Naive thymus-derived CD4-positive, alpha-beta T cell (primary cell): ENCODE measurements at regions not wholly inside any gene's neighbourhood (a gene's known extent, or its start where the extent isn't known, plus 50 kb on each side); places are given as distances from the start of the nearest gene placed in this dataset.
A peak's percentile ranks its signal among the peaks of the same experiment; 100 is the strongest.

Experiments
- ATAC-seq: fragments of 150-1000 bp; cut with Tn5 transposase; 2 replicates; pipeline ENCODE4 v1.10.0; 2021; ENCODE audit warnings: mild to moderate bottlenecking, moderate library complexity
- CTCF ChIA-PET: fragments of 350-600 bp; sonication (Branson Sonifier 250); formaldehyde crosslinking; loops from one replicate; lab custom pipeline; 2021; ENCODE audit warnings: antibody characterized with exemption; lab: Charles Lee
- POLR2A ChIA-PET: fragments of 350-600 bp; sonication (Branson Sonifier 250); formaldehyde crosslinking; loops from one replicate; lab custom pipeline; 2021; ENCODE audit warnings: antibody characterized with exemption, inconsistent platforms; lab: Charles Lee
- DNase-seq, 9 donors: peaks; one replicate each; pipeline versions ENCODE4 v3.0.0 to v3.0.0-alpha.2; 2020 to 2022; ENCODE audit warnings: mixed read lengths in 1 of 9
- H3K27ac ChIP-seq: one replicate; pipeline ENCODE4 v1.7.0; 2013; ENCODE audit warnings: mild to moderate bottlenecking, low read depth, low read length, moderate library complexity
- H3K27me3 ChIP-seq, 2 donors: one replicate each; pipeline ENCODE4 v1.7.0; 2013; ENCODE audit warnings: low read length in 2 of 2, mild to moderate bottlenecking in 2 of 2, moderate library complexity in 2 of 2; ENCODE audit not compliant: control insufficient read depth in 2 of 2, insufficient read depth in 2 of 2
- H3K36me3 ChIP-seq, 3 experiments: 1 replicate in 2 of 3; 2 replicates in 1 of 3; pipeline ENCODE4 v1.7.0; 2013; ENCODE audit warnings: low read length in 3 of 3, mild to moderate bottlenecking in 3 of 3, moderate library complexity in 1 of 3; ENCODE audit not compliant: insufficient read depth in 3 of 3, control insufficient read depth in 2 of 3
- H3K4me1 ChIP-seq, 2 donors: one replicate each; pipeline ENCODE4 v1.7.0; 2013; ENCODE audit warnings: low read length in 2 of 2, mild to moderate bottlenecking in 2 of 2, moderate library complexity in 1 of 2; ENCODE audit not compliant: control insufficient read depth in 2 of 2, insufficient read depth in 2 of 2
- H3K4me3 ChIP-seq: 2 replicates; pipeline ENCODE4 v1.7.0; 2013; ENCODE audit warnings: mild to moderate bottlenecking, low read length
- H3K9me3 ChIP-seq, 3 experiments: 1 replicate in 2 of 3; 2 replicates in 1 of 3; pipeline ENCODE4 v1.7.0; 2013; ENCODE audit warnings: low read length in 3 of 3; ENCODE audit not compliant: control insufficient read depth in 2 of 3
- H3K27ac Mint-ChIP-seq, 9 donors: one replicate each; pipeline ENCODE4 v1.8.0; 2020 to 2022; ENCODE audit warnings: mixed read lengths in 9 of 9, mild to moderate bottlenecking in 8 of 9, moderate library complexity in 5 of 9, inconsistent platforms in 2 of 9
- H3K27me3 Mint-ChIP-seq, 5 donors: one replicate each; pipeline ENCODE4 v1.8.0; 2021 to 2022; ENCODE audit warnings: mixed read lengths in 5 of 5, mild to moderate bottlenecking in 1 of 5
- H3K36me3 Mint-ChIP-seq, 5 donors: one replicate each; pipeline ENCODE4 v1.8.0; 2020 to 2022; ENCODE audit warnings: mixed read lengths in 5 of 5, mild to moderate bottlenecking in 3 of 5, inconsistent platforms in 1 of 5
- H3K4me1 Mint-ChIP-seq, 7 donors: one replicate each; pipeline ENCODE4 v1.8.0; 2020 to 2022; ENCODE audit warnings: mixed read lengths in 7 of 7, mild to moderate bottlenecking in 3 of 7, inconsistent platforms in 1 of 7
- H3K4me3 Mint-ChIP-seq, 10 donors: one replicate each; pipeline ENCODE4 v1.8.0; 2020 to 2022; ENCODE audit warnings: mild to moderate bottlenecking in 10 of 10, mixed read lengths in 10 of 10, moderate library complexity in 6 of 10, inconsistent platforms in 2 of 10
- H3K9me3 Mint-ChIP-seq, 11 donors: one replicate each; pipeline ENCODE4 v1.8.0; 2020 to 2022; ENCODE audit warnings: mixed read lengths in 11 of 11, mild to moderate bottlenecking in 4 of 11, inconsistent platforms in 1 of 11, moderate library complexity in 1 of 11
- intact Hi-C, 2 donors: fragments of 100-400 bp; cut with micrococcal nuclease; formaldehyde crosslinking; loops; one replicate each; pipeline ENCODE4 v1.15.1; 2023

GRCh38 chr7:155961241-155962190 is 149.3 kb upstream of the SHH start:
- Histone ChIP-seq H3K4me3 (no peak overlapping the region), H3K36me3 (no peaks in the 10 kb centered on the region), H3K9me3 (no peaks in the 10 kb centered on the region), H3K27ac (no peak overlapping the region), H3K4me1 (no peaks in the 10 kb centered on the region), H3K27me3 (no peaks in the 10 kb centered on the region)
- H3K27me3 Mint-ChIP-seq: peaks cover 0 to 9% (median 0%) of the 10 kb centered on the region in 5 donors
- ChIA-PET POLR2A (no interaction called here), CTCF (no interaction called here)
- H3K9me3 Mint-ChIP-seq: peaks cover 0 to 3% (median 0%) of the 10 kb centered on the region in 11 donors
- H3K4me3 Mint-ChIP-seq: peak overlapping the region in 1 of 10 donors; percentile 43
- no peak overlapping the region for H3K27ac Mint-ChIP-seq
- DNase-seq (no peak), ATAC-seq (no peak)
- peaks cover 0 to 3% (median 0%) of the 10 kb centered on the region in 5 donors for H3K36me3 Mint-ChIP-seq
- intact Hi-C loops: no loop called here
- H3K4me1 Mint-ChIP-seq: peaks cover 0 to 19% (median 6%) of the 10 kb centered on the region in 7 donors

GRCh38 chr7:155959894-155960293 is 147.6 kb upstream of the SHH start:
- peaks cover 0 to 2% (median 0%) of the 10 kb centered on the region in 5 donors for H3K36me3 Mint-ChIP-seq
- peaks cover 0 to 16% (median 6%) of the 10 kb centered on the region in 7 donors for H3K4me1 Mint-ChIP-seq
- Histone ChIP-seq H3K4me1 (no peaks in the 10 kb centered on the region), H3K36me3 (no peaks in the 10 kb centered on the region), H3K9me3 (no peaks in the 10 kb centered on the region), H3K27ac (no peak overlapping the region), H3K4me3 (no peak overlapping the region), H3K27me3 (no peaks in the 10 kb centered on the region)
- ATAC-seq: no peak
- H3K4me3 Mint-ChIP-seq: no peak overlapping the region
- DNase-seq: no peak
- intact Hi-C loops: no loop called here
- H3K27me3 Mint-ChIP-seq: peaks cover 0 to 4% (median 0%) of the 10 kb centered on the region in 5 donors
- no peak overlapping the region for H3K27ac Mint-ChIP-seq
- ChIA-PET POLR2A (no interaction called here), CTCF (no interaction called here)
- peaks cover 0 to 2% (median 0%) of the 10 kb centered on the region in 11 donors for H3K9me3 Mint-ChIP-seq

- no peak overlapping the region for H3K4me3 Mint-ChIP-seq
- H3K4me1 Mint-ChIP-seq: peaks cover 0 to 5% (median 0%) of the 10 kb centered on the region in 7 donors
- H3K9me3 Mint-ChIP-seq: no peaks in the 10 kb centered on the region
- no peak overlapping the region for H3K27ac ChIP-seq
- ATAC-seq: no peak
- no peak overlapping the region for H3K4me3 ChIP-seq
- no peak overlapping the region for H3K27ac Mint-ChIP-seq
- intact Hi-C loops: no loop called here
- H3K4me1 ChIP-seq: no peaks in the 10 kb centered on the region
- POLR2A ChIA-PET: no interaction called here
- no peaks in the 10 kb centered on the region for H3K9me3 ChIP-seq
- H3K36me3 Mint-ChIP-seq: no peaks in the 10 kb centered on the region
- CTCF ChIA-PET: no interaction called here
- no peaks in the 10 kb centered on the region for H3K27me3 ChIP-seq
- H3K27me3 Mint-ChIP-seq: peaks cover 0 to 4% (median 0%) of the 10 kb centered on the region in 5 donors
- no peaks in the 10 kb centered on the region for H3K36me3 ChIP-seq
- no peak for DNase-seq
These were observed 144.7 kb upstream of the SHH start for GRCh38 chr7:155956977-155957376.

GRCh38 chr7:155955367-155955635 is 143.0 kb upstream of the SHH start:
- H3K27ac ChIP-seq: no peak overlapping the region
- no peak overlapping the region for H3K4me3 ChIP-seq
- Mint-ChIP-seq H3K27ac (no peak overlapping the region), H3K36me3 (no peaks in the 10 kb centered on the region), H3K4me3 (no peak overlapping the region), H3K27me3 (peaks cover 0 to 5% (median 0%) of the 10 kb centered on the region in 5 donors), H3K4me1 (no peaks in the 10 kb centered on the region), H3K9me3 (peaks cover 0 to 2% (median 0%) of the 10 kb centered on the region in 11 donors)
- ChIA-PET POLR2A (no interaction called here), CTCF (no interaction called here)
- DNase-seq (no peak), ATAC-seq (no peak)
- no peaks in the 10 kb centered on the region for H3K9me3 ChIP-seq
- H3K4me1 ChIP-seq: no peaks in the 10 kb centered on the region
- intact Hi-C loops: no loop called here
- H3K27me3 ChIP-seq: no peaks in the 10 kb centered on the region
- no peaks in the 10 kb centered on the region for H3K36me3 ChIP-seq

- no peak overlapping the region for H3K4me3 ChIP-seq
- no peaks in the 10 kb centered on the region for H3K36me3 ChIP-seq
- Mint-ChIP-seq H3K36me3 (no peaks in the 10 kb centered on the region), H3K4me1 (no peaks in the 10 kb centered on the region), H3K27me3 (peaks cover 0 to 5% (median 0%) of the 10 kb centered on the region in 5 donors), H3K27ac (no peak overlapping the region), H3K9me3 (peaks cover 0 to 2% (median 0%) of the 10 kb centered on the region in 11 donors), H3K4me3 (no peak overlapping the region)
- no peaks in the 10 kb centered on the region for H3K4me1 ChIP-seq
- intact Hi-C loops: no loop called here
- CTCF ChIA-PET: no interaction called here
- no peak for DNase-seq
- H3K9me3 ChIP-seq: no peaks in the 10 kb centered on the region
- POLR2A ChIA-PET: no interaction called here
- no peak for ATAC-seq
- H3K27me3 ChIP-seq: no peaks in the 10 kb centered on the region
- H3K27ac ChIP-seq: no peak overlapping the region
These were observed 142.5 kb upstream of the SHH start for GRCh38 chr7:155954550-155955366.

- CTCF ChIA-PET: no interaction called here
- intact Hi-C loops: no loop called here
- no peak overlapping the region for H3K27ac ChIP-seq
- no peak for ATAC-seq
- Mint-ChIP-seq H3K36me3 (no peaks in the 10 kb centered on the region), H3K9me3 (peaks cover 0 to 2% (median 0%) of the 10 kb centered on the region in 11 donors), H3K27ac (no peak overlapping the region), H3K27me3 (peaks cover 0 to 7% (median 0%) of the 10 kb centered on the region in 5 donors), H3K4me3 (no peak overlapping the region), H3K4me1 (no peaks in the 10 kb centered on the region)
- no peaks in the 10 kb centered on the region for H3K9me3 ChIP-seq
- no peak overlapping the region for H3K4me3 ChIP-seq
- POLR2A ChIA-PET: no interaction called here
- DNase-seq: no peak
- no peaks in the 10 kb centered on the region for H3K27me3 ChIP-seq
- no peaks in the 10 kb centered on the region for H3K36me3 ChIP-seq
- no peaks in the 10 kb centered on the region for H3K4me1 ChIP-seq
These were observed 141.7 kb upstream of the SHH start for GRCh38 chr7:155953781-155954549.
